H1 (cell line): ENCODE measurements at regions not wholly inside any gene's neighbourhood (a gene's known extent, or its start where the extent isn't known, plus 50 kb on each side); places are given as distances from the start of the nearest gene placed in this dataset.

ENCODE experiments used
- BACH1 ChIP-seq: IDR thresholded peaks from 2 replicates; pipeline ENCODE4 v1.6.1; 2012; ENCODE audit warnings: low read length, improper control_type of control experiment
- BCL11A ChIP-seq, 2 experiments: IDR thresholded peaks; one replicate each; pipeline ENCODE4 v1.6.1; 2011; ENCODE audit warnings: low read depth in 2 of 2, low read length in 2 of 2, mild to moderate bottlenecking in 2 of 2
- CREB1 ChIP-seq: IDR thresholded peaks from 2 replicates; pipeline ENCODE4 v1.6.1; 2012; ENCODE audit warnings: inconsistent platforms
- EP300 ChIP-seq, 2 experiments: IDR thresholded peaks; 1 replicate in 1 of 2; 2 replicates in 1 of 2; pipeline ENCODE4 v1.6.1; 2011 to 2012; ENCODE audit warnings: low read depth in 2 of 2, low read length in 2 of 2, mild to moderate bottlenecking in 2 of 2, borderline replicate concordance in 1 of 2, inconsistent platforms in 1 of 2, moderate library complexity in 1 of 2
- EZH2 ChIP-seq: fragments of 200-600 bp; sonication (generic); IDR thresholded peaks from 2 replicates; pipeline ENCODE4 v1.7.1; 2012; ENCODE audit warnings: low read depth, mild to moderate bottlenecking, moderate library complexity, low read length, inconsistent platforms; ENCODE audit not compliant: severe bottlenecking
- GTF2F1 ChIP-seq: IDR thresholded peaks from 2 replicates; pipeline ENCODE4 v1.6.1; 2012; ENCODE audit warnings: low read depth, low read length, improper control_type of control experiment, borderline replicate concordance
- JUN ChIP-seq: IDR thresholded peaks from 2 replicates; pipeline ENCODE4 v1.6.1; 2011; ENCODE audit warnings: low read depth, mild to moderate bottlenecking, improper control_type of control experiment, low read length
- POLR2A ChIP-seq, 2 experiments: IDR thresholded peaks; 1 replicate in 1 of 2; 2 replicates in 1 of 2; pipeline ENCODE4 v1.6.1; 2011; ENCODE audit warnings: low read depth in 2 of 2, low read length in 2 of 2, mild to moderate bottlenecking in 2 of 2; ENCODE audit errors: control extremely low read depth in 1 of 2
- YY1 ChIP-seq: IDR thresholded peaks from 2 replicates; pipeline ENCODE4 v1.6.1; 2011; ENCODE audit warnings: low read depth, mild to moderate bottlenecking, low read length
- ZNF274 ChIP-seq: IDR thresholded peaks from 2 replicates; pipeline ENCODE4 v1.7.0; 2012; ENCODE audit warnings: low read length, borderline replicate concordance; ENCODE audit errors: extremely low read depth
- TF ChIP-seq, protein P1 (sequence below), 3 experiments: IDR thresholded peaks; 1 replicate in 2 of 3; 2 replicates in 1 of 3; pipeline versions ENCODE4 v1.5.1 to v1.6.1; 2011; ENCODE audit warnings: low read length in 3 of 3, mild to moderate bottlenecking in 3 of 3, inconsistent platforms in 2 of 3, low read depth in 1 of 3, moderate library complexity in 1 of 3; ENCODE audit not compliant: insufficient read depth in 1 of 3; ENCODE audit errors: control extremely low read depth in 1 of 3
- TF ChIP-seq, protein P2 (sequence below): IDR thresholded peaks from 2 replicates; pipeline ENCODE4 v1.6.1; 2011; ENCODE audit warnings: low read depth, mild to moderate bottlenecking, low read length; ENCODE audit not compliant: insufficient read depth

DNA sequence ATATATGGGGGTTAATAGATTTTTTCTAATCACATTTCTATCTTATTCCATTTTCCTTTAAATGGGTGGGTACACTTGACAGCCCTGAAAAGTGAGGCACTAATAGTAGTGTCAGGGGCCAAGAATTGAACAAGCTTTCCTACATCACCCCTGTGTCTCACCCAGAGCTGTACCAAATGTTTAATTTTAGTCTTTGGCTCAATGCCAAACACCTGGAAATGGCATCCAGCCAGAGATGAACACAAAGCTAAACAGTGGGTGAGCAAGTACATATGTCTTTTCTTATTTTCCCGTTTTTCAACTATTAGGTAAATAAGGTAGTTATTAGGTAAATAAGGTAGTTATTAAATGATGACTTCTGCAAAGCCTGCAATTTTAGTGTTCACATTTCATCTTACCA is 276.3 kb upstream of the ERBB4 start:
- no peak for TF ChIP-seq POLR2A (IDR thresholded peaks at IDR 0.05; ENCODE audit: control extremely low read depth in 1 of 2, low read depth in 2 of 2, low read length in 2 of 2)
- TF ChIP-seq JUN, result no peak
- TF ChIP-seq, protein P1, sequence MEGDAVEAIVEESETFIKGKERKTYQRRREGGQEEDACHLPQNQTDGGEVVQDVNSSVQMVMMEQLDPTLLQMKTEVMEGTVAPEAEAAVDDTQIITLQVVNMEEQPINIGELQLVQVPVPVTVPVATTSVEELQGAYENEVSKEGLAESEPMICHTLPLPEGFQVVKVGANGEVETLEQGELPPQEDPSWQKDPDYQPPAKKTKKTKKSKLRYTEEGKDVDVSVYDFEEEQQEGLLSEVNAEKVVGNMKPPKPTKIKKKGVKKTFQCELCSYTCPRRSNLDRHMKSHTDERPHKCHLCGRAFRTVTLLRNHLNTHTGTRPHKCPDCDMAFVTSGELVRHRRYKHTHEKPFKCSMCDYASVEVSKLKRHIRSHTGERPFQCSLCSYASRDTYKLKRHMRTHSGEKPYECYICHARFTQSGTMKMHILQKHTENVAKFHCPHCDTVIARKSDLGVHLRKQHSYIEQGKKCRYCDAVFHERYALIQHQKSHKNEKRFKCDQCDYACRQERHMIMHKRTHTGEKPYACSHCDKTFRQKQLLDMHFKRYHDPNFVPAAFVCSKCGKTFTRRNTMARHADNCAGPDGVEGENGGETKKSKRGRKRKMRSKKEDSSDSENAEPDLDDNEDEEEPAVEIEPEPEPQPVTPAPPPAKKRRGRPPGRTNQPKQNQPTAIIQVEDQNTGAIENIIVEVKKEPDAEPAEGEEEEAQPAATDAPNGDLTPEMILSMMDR (IDR thresholded peaks at IDR 0.05; ENCODE audit: control extremely low read depth in 1 of 3, insufficient read depth in 1 of 3, low read depth in 1 of 3, low read length in 3 of 3), result no peak
- TF ChIP-seq GTF2F1, result no peak
- no peak for TF ChIP-seq EZH2
- TF ChIP-seq ZNF274, result no peak
- TF ChIP-seq EP300 (IDR thresholded peaks at IDR 0.05; ENCODE audit: borderline replicate concordance in 1 of 2, low read depth in 2 of 2, low read length in 2 of 2), result no peak
- TF ChIP-seq YY1, result no peak
- no peak for TF ChIP-seq BCL11A (IDR thresholded peaks at IDR 0.05; ENCODE audit: low read depth in 2 of 2, low read length in 2 of 2)
- TF ChIP-seq, protein P2, sequence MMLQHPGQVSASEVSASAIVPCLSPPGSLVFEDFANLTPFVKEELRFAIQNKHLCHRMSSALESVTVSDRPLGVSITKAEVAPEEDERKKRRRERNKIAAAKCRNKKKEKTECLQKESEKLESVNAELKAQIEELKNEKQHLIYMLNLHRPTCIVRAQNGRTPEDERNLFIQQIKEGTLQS, result no peak
- no peak for TF ChIP-seq CREB1
- no peak for TF ChIP-seq BACH1
